ENCODE measurements at regions not wholly inside any gene's neighbourhood (a gene's known extent, or its start where the extent isn't known, plus 50 kb on each side); places are given as distances from the start of the nearest gene placed in this dataset.

GRCh38 chr2:226411727-226412360, 387.8 kb downstream of the IRS1 start:
- DNase-seq: no peak
- no peaks in the 10 kb centered on the region for H3K36me3 ChIP-seq (replicated peaks in 1 of 2)
- intact Hi-C loops (cut with DNase I): no loop called here
- H3K27me3 ChIP-seq: no peaks in the 10 kb centered on the region
- peaks cover 0 to 8% of the 10 kb centered on the region in 2 donors for H3K4me1 ChIP-seq (replicated peaks in 1 of 2)
- H3K9me3 ChIP-seq (replicated peaks in 1 of 3): no peaks in the 10 kb centered on the region
- no peak overlapping the region for H3K4me3 ChIP-seq
- WGBS, 4 donors: 92 to 97% (median 95%) methylated on average over 4 of the region's 4 CpGs
- H3K27ac ChIP-seq: no peak overlapping the region
- TF ChIP-seq POLR2A (IDR thresholded peaks at IDR 0.05) (no peak), CTCF (IDR thresholded peaks at IDR 0.05) (no peak)

- Histone ChIP-seq H3K4me1 (replicated peaks in 1 of 2) (peaks cover 0 to 8% of the 10 kb centered on the region in 2 donors), H3K9me3 (replicated peaks in 1 of 3) (no peaks in the 10 kb centered on the region), H3K36me3 (replicated peaks in 1 of 2) (no peaks in the 10 kb centered on the region), H3K27me3 (no peaks in the 10 kb centered on the region), H3K27ac (no peak overlapping the region), H3K4me3 (no peak overlapping the region)
- 89 to 98% (median 92%) methylated on average over 3 of the region's 3 CpGs for WGBS, 4 donors
- intact Hi-C loops (cut with DNase I): no loop called here
- TF ChIP-seq CTCF (IDR thresholded peaks at IDR 0.05) (no peak), POLR2A (IDR thresholded peaks at IDR 0.05) (no peak)
- no peak for DNase-seq
These were observed 388.4 kb downstream of the IRS1 start for GRCh38 chr2:226411205-226411604.

GRCh38 chr2:226410247-226410835, 389.3 kb downstream of the IRS1 start:
- intact Hi-C loops (cut with DNase I): no loop called here
- WGBS, 4 donors: 61 to 90% (median 64%) methylated on average over 4 of the region's 4 CpGs

GRCh38 chr2:226409134-226409533, 390.5 kb downstream of the IRS1 start:
- H3K27ac ChIP-seq: no peak overlapping the region
- peaks cover 0 to 8% of the 10 kb centered on the region in 2 donors for H3K4me1 ChIP-seq (replicated peaks in 1 of 2)
- no peaks in the 10 kb centered on the region for H3K36me3 ChIP-seq (replicated peaks in 1 of 2)
- intact Hi-C loops (cut with DNase I): no loop called here
- H3K4me3 ChIP-seq: no peak overlapping the region
- no peak for DNase-seq
- H3K9me3 ChIP-seq (replicated peaks in 1 of 3): no peaks in the 10 kb centered on the region
- TF ChIP-seq POLR2A (IDR thresholded peaks at IDR 0.05): no peak
- TF ChIP-seq CTCF (IDR thresholded peaks at IDR 0.05): no peak
- no peaks in the 10 kb centered on the region for H3K27me3 ChIP-seq
- 89 to 95% (median 93%) methylated on average over 1 of the region's 1 CpG for WGBS, 4 donors

More at GRCh38 chr2:226410247-226410835, 389.3 kb downstream of the IRS1 start:
- Histone ChIP-seq H3K4me3 (no peak overlapping the region), H3K27ac (no peak overlapping the region), H3K9me3 (replicated peaks in 1 of 3) (no peaks in the 10 kb centered on the region), H3K36me3 (replicated peaks in 1 of 2) (no peaks in the 10 kb centered on the region), H3K27me3 (no peaks in the 10 kb centered on the region), H3K4me1 (replicated peaks in 1 of 2) (peaks cover 0 to 8% of the 10 kb centered on the region in 2 donors)
- TF ChIP-seq POLR2A (IDR thresholded peaks at IDR 0.05) (no peak), CTCF (IDR thresholded peaks at IDR 0.05) (no peak)
- DNase-seq: no peak
